ENCODE measurements at regions not wholly inside any gene's neighbourhood (a gene's known extent, or its start where the extent isn't known, plus 50 kb on each side); places are given as distances from the start of the nearest gene placed in this dataset.

- FAIRE-seq (no peak), DNase-seq (ENCODE audit: insufficient read length, low spot score) (no peak)
- no peak for TF ChIP-seq PAX5 (IDR thresholded peaks at IDR 0.05; ENCODE audit: insufficient read depth, low read length, severe bottlenecking)
- TF ChIP-seq SPI1 (IDR thresholded peaks at IDR 0.05; ENCODE audit: low read depth, low read length), result no peak
- TF ChIP-seq TAF1 (IDR thresholded peaks at IDR 0.05; ENCODE audit: low read depth, low read length), result no peak
- no peak for TF ChIP-seq POLR2AphosphoS5 (IDR thresholded peaks at IDR 0.05; ENCODE audit: low read depth, low read length)
- TF ChIP-seq POU2F2 (IDR thresholded peaks at IDR 0.05; ENCODE audit: low read depth, low read length), result no peak
- TF ChIP-seq POLR2A (IDR thresholded peaks at IDR 0.05; ENCODE audit: low read depth, low read length), result no peak
Measured at GRCh38 chr1:55673416-55673815, 458.3 kb upstream of the USP24 start.

DNA sequence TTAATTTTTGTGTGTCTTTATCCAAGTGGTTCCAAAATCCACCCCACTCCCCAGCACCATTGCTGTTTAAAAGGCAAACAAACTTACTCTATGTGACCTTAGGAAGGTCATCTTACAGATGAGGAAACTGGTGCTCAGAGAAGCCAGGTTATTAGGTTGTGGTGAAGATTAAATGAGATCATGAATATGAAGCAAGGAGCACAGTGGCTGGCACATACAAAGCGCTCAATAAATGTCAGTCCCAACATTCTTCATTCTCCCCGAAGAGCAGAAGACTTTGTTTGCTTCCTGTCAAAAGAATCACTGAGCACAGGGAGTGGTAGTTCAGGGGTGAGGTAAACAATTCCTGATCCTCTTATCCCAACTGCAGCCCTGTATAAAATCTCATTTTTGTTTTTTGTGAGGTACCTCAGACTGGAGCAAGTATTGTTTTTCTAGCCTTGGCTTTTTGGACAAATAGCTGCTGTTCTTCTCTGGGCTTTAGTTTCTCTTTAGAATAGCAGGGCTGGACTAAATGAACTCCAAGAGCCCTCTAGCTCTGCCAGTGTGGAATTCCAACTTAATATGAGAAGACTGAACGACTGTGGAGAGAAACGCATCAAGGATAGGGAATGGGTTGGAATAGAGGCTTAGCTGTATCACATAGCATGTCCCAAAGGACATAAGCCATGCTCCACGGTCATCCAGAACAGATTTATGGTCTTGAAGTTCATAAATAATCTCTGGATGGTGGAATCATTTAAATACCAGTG is 455.3 kb upstream of the USP24 start:
- no peak for FAIRE-seq
- no peak for DNase-seq (ENCODE audit: insufficient read length, low spot score)
- no peak for TF ChIP-seq POLR2AphosphoS5 (IDR thresholded peaks at IDR 0.05; ENCODE audit: low read depth, low read length)
- no peak for TF ChIP-seq POU2F2 (IDR thresholded peaks at IDR 0.05; ENCODE audit: low read depth, low read length)

DNA sequence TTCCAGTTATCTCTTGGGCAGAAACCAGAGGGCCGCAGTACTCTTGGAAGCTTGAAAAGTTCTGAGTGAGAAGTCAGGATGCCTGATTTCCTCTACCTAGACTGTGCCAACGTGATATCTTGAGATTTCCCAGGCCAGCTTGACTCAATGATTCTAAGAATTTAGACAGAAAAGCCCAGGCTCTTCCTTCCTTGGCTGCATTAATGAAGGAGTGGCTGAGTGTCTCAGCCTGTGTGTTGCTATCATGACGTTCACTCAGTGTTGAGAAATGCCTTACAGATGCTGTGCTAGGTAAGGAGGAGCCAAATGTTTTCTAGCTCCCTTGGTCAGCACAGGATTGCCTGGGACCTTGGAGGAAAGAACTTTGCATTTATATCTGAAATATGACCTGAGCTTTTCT is 454.1 kb upstream of the USP24 start:
- DNase-seq (ENCODE audit: insufficient read length, low spot score) (no peak), FAIRE-seq (no peak)
- no peak for TF ChIP-seq POLR2AphosphoS5 (IDR thresholded peaks at IDR 0.05; ENCODE audit: low read depth, low read length)
- TF ChIP-seq POLR2A (IDR thresholded peaks at IDR 0.05; ENCODE audit: low read depth, low read length), result no peak
- no peak for TF ChIP-seq TAF1 (IDR thresholded peaks at IDR 0.05; ENCODE audit: low read depth, low read length)
- TF ChIP-seq PAX5 (IDR thresholded peaks at IDR 0.05; ENCODE audit: insufficient read depth, low read length, severe bottlenecking), result no peak
- TF ChIP-seq SPI1 (IDR thresholded peaks at IDR 0.05; ENCODE audit: low read depth, low read length), result no peak
- TF ChIP-seq POU2F2 (IDR thresholded peaks at IDR 0.05; ENCODE audit: low read depth, low read length), result no peak

DNA sequence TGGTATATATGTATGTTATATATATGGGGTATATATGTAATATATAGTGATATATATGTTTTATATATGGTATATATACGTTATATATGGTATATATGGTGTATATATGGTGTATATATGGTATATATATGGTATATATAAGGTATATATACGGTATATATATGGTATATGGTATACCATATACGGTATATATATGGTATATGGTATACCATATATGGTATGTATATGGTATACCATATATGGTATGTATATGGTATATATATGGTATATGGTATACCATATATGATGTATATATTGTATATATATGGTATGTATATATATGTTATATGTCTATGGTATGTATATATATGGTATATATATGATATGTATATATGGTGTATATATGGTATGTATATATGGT is 447.7 kb upstream of the USP24 start:
- no peak for FAIRE-seq
- TF ChIP-seq TAF1 (IDR thresholded peaks at IDR 0.05; ENCODE audit: low read depth, low read length) (no peak), POU2F2 (IDR thresholded peaks at IDR 0.05; ENCODE audit: low read depth, low read length) (no peak), SPI1 (IDR thresholded peaks at IDR 0.05; ENCODE audit: low read depth, low read length) (no peak), PAX5 (IDR thresholded peaks at IDR 0.05; ENCODE audit: insufficient read depth, low read length, severe bottlenecking) (no peak), POLR2AphosphoS5 (IDR thresholded peaks at IDR 0.05; ENCODE audit: low read depth, low read length) (no peak)
- no peak for DNase-seq (ENCODE audit: insufficient read length, low spot score)

GRCh38 chr1:55658917-55659316 is 443.8 kb upstream of the USP24 start:
- no peak for DNase-seq (ENCODE audit: insufficient read length, low spot score)

GRCh38 chr1:55654750-55655149 is 439.6 kb upstream of the USP24 start:
- no peak for DNase-seq (ENCODE audit: insufficient read length, low spot score)
- TF ChIP-seq SPI1 (IDR thresholded peaks at IDR 0.05; ENCODE audit: low read depth, low read length), result no peak
- no peak for TF ChIP-seq PAX5 (IDR thresholded peaks at IDR 0.05; ENCODE audit: insufficient read depth, low read length, severe bottlenecking)

More at GRCh38 chr1:55658917-55659316, 443.8 kb upstream of the USP24 start:
- no peak for FAIRE-seq
- TF ChIP-seq POLR2AphosphoS5 (IDR thresholded peaks at IDR 0.05; ENCODE audit: low read depth, low read length), result no peak

DNA sequence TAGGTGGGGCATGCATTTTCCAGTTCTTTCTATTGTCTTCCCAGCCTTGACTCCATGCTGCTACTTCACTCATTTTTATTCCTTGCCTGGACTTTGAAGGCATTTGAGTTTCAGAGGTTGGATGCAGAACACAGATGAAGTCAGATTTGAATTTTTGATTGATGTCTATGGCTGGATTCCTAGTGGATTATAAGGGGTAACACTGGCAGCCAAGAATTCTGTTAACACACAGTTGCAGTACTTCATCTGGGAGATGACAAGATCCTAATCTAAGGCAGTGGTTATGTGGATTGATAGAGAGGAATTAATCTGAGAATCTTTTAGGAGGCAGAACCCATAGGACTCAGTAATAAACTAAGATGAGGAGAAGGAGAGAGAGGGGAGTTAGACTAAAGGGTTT is 439.0 kb upstream of the USP24 start:
- no peak for FAIRE-seq
- no peak for DNase-seq (ENCODE audit: insufficient read length, low spot score)
- no peak for TF ChIP-seq PAX5 (IDR thresholded peaks at IDR 0.05; ENCODE audit: insufficient read depth, low read length, severe bottlenecking)
- no peak for TF ChIP-seq TAF1 (IDR thresholded peaks at IDR 0.05; ENCODE audit: low read depth, low read length)
- TF ChIP-seq POU2F2 (IDR thresholded peaks at IDR 0.05; ENCODE audit: low read depth, low read length), result no peak
- TF ChIP-seq POLR2A (IDR thresholded peaks at IDR 0.05; ENCODE audit: low read depth, low read length), result no peak
- no peak for TF ChIP-seq SPI1 (IDR thresholded peaks at IDR 0.05; ENCODE audit: low read depth, low read length)
- TF ChIP-seq POLR2AphosphoS5 (IDR thresholded peaks at IDR 0.05; ENCODE audit: low read depth, low read length), result no peak

More at GRCh38 chr1:55654750-55655149, 439.6 kb upstream of the USP24 start:
- no peak for FAIRE-seq

- DNase-seq (ENCODE audit: insufficient read length, low spot score) (no peak), FAIRE-seq (no peak)
- no peak for TF ChIP-seq SPI1 (IDR thresholded peaks at IDR 0.05; ENCODE audit: low read depth, low read length)
- no peak for TF ChIP-seq POLR2AphosphoS5 (IDR thresholded peaks at IDR 0.05; ENCODE audit: low read depth, low read length)
Measured at GRCh38 chr1:55650444-55650843, 435.3 kb upstream of the USP24 start.

- TF ChIP-seq SPI1 (IDR thresholded peaks at IDR 0.05; ENCODE audit: low read depth, low read length), result no peak
- no peak for TF ChIP-seq POLR2A (IDR thresholded peaks at IDR 0.05; ENCODE audit: low read depth, low read length)
- TF ChIP-seq POU2F2 (IDR thresholded peaks at IDR 0.05; ENCODE audit: low read depth, low read length), result no peak
- no peak for TF ChIP-seq POLR2AphosphoS5 (IDR thresholded peaks at IDR 0.05; ENCODE audit: low read depth, low read length)
- no peak for TF ChIP-seq PAX5 (IDR thresholded peaks at IDR 0.05; ENCODE audit: insufficient read depth, low read length, severe bottlenecking)
- no peak for TF ChIP-seq TAF1 (IDR thresholded peaks at IDR 0.05; ENCODE audit: low read depth, low read length)
- DNase-seq (ENCODE audit: insufficient read length, low spot score), result no peak
- no peak for FAIRE-seq
Measured at GRCh38 chr1:55646181-55646580, 431.0 kb upstream of the USP24 start.

GRCh38 chr1:55645270-55645669 is 430.1 kb upstream of the USP24 start:
- no peak for DNase-seq (ENCODE audit: insufficient read length, low spot score)
- no peak for FAIRE-seq
- no peak for TF ChIP-seq PAX5 (IDR thresholded peaks at IDR 0.05; ENCODE audit: insufficient read depth, low read length, severe bottlenecking)
- TF ChIP-seq SPI1 (IDR thresholded peaks at IDR 0.05; ENCODE audit: low read depth, low read length), result no peak
- no peak for TF ChIP-seq POU2F2 (IDR thresholded peaks at IDR 0.05; ENCODE audit: low read depth, low read length)
- no peak for TF ChIP-seq POLR2AphosphoS5 (IDR thresholded peaks at IDR 0.05; ENCODE audit: low read depth, low read length)
- no peak for TF ChIP-seq TAF1 (IDR thresholded peaks at IDR 0.05; ENCODE audit: low read depth, low read length)
- no peak for TF ChIP-seq POLR2A (IDR thresholded peaks at IDR 0.05; ENCODE audit: low read depth, low read length)

GRCh38 chr1:55641947-55642346 is 426.8 kb upstream of the USP24 start:
- no peak for FAIRE-seq
- TF ChIP-seq TAF1 (IDR thresholded peaks at IDR 0.05; ENCODE audit: low read depth, low read length) (no peak), POLR2AphosphoS5 (IDR thresholded peaks at IDR 0.05; ENCODE audit: low read depth, low read length) (no peak), SPI1 (IDR thresholded peaks at IDR 0.05; ENCODE audit: low read depth, low read length) (no peak), POLR2A (IDR thresholded peaks at IDR 0.05; ENCODE audit: low read depth, low read length) (no peak), PAX5 (IDR thresholded peaks at IDR 0.05; ENCODE audit: insufficient read depth, low read length, severe bottlenecking) (no peak), POU2F2 (IDR thresholded peaks at IDR 0.05; ENCODE audit: low read depth, low read length) (no peak)
- no peak for DNase-seq (ENCODE audit: insufficient read length, low spot score)
